Stimulated activated naive CD8-positive, alpha-beta T cell treated with anti-CD3 and anti-CD28 coated beads, Interleukin-15, Interleukin-2, amounts not matched to agents 100 U/mL and 50 U/mL, for 24 hours (primary cell): ENCODE measurements at regions not wholly inside any gene's neighbourhood (a gene's known extent, or its start where the extent isn't known, plus 50 kb on each side); places are given as distances from the start of the nearest gene placed in this dataset.

ENCODE experiments used
- ATAC-seq: fragments of 150-1000 bp; cut with Tn5 transposase; one replicate; pipeline ENCODE4 v1.10.0; 2021
- DNase-seq: peaks from one replicate; pipeline ENCODE4 v3.0.0; 2021

GRCh38 chr14:65877624-65878023 lies 465.1 kb downstream of the FUT8 start:
- DNase-seq (no peak), ATAC-seq (no peak)

GRCh38 chr14:65878586-65878985 lies 466.1 kb downstream of the FUT8 start:
- DNase-seq (no peak), ATAC-seq (no peak)

GRCh38 chr14:65879248-65880009 lies 466.9 kb downstream of the FUT8 start:
- DNase-seq (no peak), ATAC-seq (peak; percentile 95)

GRCh38 chr14:65880507-65880906 lies 468.0 kb downstream of the FUT8 start:
- DNase-seq = no peak

GRCh38 chr14:65881642-65882041 lies 469.1 kb downstream of the FUT8 start:
- DNase-seq (no peak), ATAC-seq (no peak)

More at GRCh38 chr14:65880507-65880906, 468.0 kb downstream of the FUT8 start:
- no peak for ATAC-seq

- DNase-seq = no peak
- ATAC-seq = no peak
Measured at GRCh38 chr14:65888677-65889076, 476.1 kb downstream of the FUT8 start.

GRCh38 chr14:65892315-65892714 lies 479.8 kb downstream of the FUT8 start:
- DNase-seq (no peak), ATAC-seq (no peak)

- no peak for ATAC-seq
- DNase-seq = no peak
Measured at GRCh38 chr14:65900164-65900563, 487.6 kb downstream of the FUT8 start.

GRCh38 chr14:65901595-65901994 lies 489.1 kb downstream of the FUT8 start:
- DNase-seq (no peak), ATAC-seq (no peak)

GRCh38 chr14:65904988-65905387 lies 492.5 kb downstream of the FUT8 start:
- ATAC-seq (no peak), DNase-seq (no peak)

- ATAC-seq = no peak
- no peak for DNase-seq
Measured at GRCh38 chr14:65906344-65906743, 493.8 kb downstream of the FUT8 start.

GRCh38 chr14:65906948-65907347 lies 494.4 kb downstream of the FUT8 start:
- ATAC-seq (no peak), DNase-seq (no peak)

GRCh38 chr14:65910108-65910786 lies 497.7 kb downstream of the FUT8 start:
- ATAC-seq (no peak), DNase-seq (no peak)

- ATAC-seq (peak; percentile 68), DNase-seq (no peak)
Measured at GRCh38 chr14:65915125-65915524, 502.6 kb downstream of the FUT8 start.

- ATAC-seq (no peak), DNase-seq (no peak)
Measured at GRCh38 chr14:65916055-65916454, 503.5 kb downstream of the FUT8 start.

GRCh38 chr14:65920996-65921395 lies 508.5 kb downstream of the FUT8 start:
- no peak for ATAC-seq
- no peak for DNase-seq

GRCh38 chr14:65922142-65922541 lies 509.6 kb downstream of the FUT8 start:
- DNase-seq (no peak), ATAC-seq (no peak)

- no peak for ATAC-seq
Measured at GRCh38 chr14:65926504-65926903, 514.0 kb downstream of the FUT8 start.

GRCh38 chr14:65926935-65927700 lies 514.6 kb downstream of the FUT8 start:
- DNase-seq (no peak), ATAC-seq (no peak)

More at GRCh38 chr14:65926504-65926903, 514.0 kb downstream of the FUT8 start:
- DNase-seq = no peak

- DNase-seq = peak; percentile 77
- peak; percentile 97 for ATAC-seq
Measured at GRCh38 chr14:65927931-65928356, 515.4 kb downstream of the FUT8 start.

GRCh38 chr14:65928995-65929394 lies 516.5 kb downstream of the FUT8 start:
- DNase-seq (no peak), ATAC-seq (no peak)

GRCh38 chr14:65933400-65934069 lies 521.0 kb downstream of the FUT8 start:
- ATAC-seq (no peak), DNase-seq (no peak)
